HG03097 (cell line): ENCODE measurements at regions not wholly inside any gene's neighbourhood (a gene's known extent, or its start where the extent isn't known, plus 50 kb on each side); places are given as distances from the start of the nearest gene placed in this dataset.
"Not testable (repeated sequence)": the region's sequence is repeated elsewhere in the genome, so short reads cannot be mapped to it uniquely, and the experiment has no call there.

Experiments
- ATAC-seq: cut with Tn5 transposase; IDR thresholded peaks from one replicate; pipeline ENCODE4 v1.9.1; 2021; ENCODE audit not compliant: unreplicated experiment, low FRiP score

- no peak for ATAC-seq
Measured at GRCh38 chr4:104549736-104550135, 55.0 kb upstream of the CXXC4 start.

DNA sequence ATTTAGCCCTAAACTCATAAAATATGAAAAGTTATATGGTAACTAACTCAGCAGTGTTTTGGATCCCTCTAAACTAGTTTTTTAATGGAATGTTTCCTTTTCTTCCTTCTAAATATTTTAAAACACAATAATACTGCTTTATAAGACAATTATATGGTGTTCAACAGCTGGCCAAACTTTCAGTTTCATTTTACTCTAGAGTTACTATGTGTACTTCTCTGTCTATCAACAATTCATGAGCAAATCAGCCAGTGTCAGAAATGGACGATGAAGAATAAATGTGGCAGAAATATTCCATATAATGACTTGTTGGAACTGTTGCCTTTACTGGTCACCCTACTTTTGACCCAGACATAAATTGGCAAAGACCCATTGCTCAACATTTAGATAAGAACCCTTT is 64.8 kb upstream of the CXXC4 start:
- no peak for ATAC-seq

DNA sequence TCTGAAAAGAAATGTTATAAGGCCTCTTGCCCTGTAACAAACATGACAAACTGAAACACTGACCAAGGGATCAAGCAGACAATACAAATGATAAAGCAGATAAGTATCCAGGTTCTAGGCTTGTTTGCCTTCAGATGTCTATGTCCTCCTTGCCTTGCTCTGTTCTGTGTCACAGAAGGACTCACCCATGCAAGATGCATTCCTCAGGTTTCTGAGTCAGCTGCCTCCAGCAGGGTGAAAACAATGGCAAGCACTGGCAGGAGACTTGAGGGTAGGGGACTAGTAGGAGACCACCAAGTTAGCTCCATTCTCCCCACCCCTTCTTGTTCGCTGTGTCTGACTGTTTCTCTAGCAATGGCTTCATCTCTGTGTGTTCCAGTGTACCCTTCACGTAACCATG is 76.6 kb upstream of the CXXC4 start:
- no peak for ATAC-seq

GRCh38 chr4:104574371-104574770 is 79.7 kb upstream of the CXXC4 start:
- no peak for ATAC-seq

DNA sequence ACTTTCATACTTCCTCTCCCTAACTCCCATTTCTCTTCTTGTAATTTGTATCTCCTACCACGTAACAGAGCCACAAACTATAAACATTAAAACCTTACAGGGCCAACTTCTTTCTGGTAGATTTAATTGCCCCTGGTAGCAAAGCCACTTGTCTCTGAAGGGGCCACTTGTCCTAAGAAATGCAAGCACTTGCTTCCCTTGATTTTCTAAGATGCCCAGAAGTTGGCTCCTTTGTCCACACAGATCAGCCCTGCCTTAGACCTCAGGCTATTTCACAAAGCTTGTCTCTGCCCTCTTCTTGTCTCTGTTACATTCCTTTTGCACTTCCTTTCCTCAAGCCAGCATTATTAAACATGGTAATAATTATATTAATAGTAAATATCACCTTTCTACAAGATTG is 80.6 kb upstream of the CXXC4 start:
- ATAC-seq, result no peak

GRCh38 chr4:104577405-104577804 is 82.7 kb upstream of the CXXC4 start:
- no peak for ATAC-seq

DNA sequence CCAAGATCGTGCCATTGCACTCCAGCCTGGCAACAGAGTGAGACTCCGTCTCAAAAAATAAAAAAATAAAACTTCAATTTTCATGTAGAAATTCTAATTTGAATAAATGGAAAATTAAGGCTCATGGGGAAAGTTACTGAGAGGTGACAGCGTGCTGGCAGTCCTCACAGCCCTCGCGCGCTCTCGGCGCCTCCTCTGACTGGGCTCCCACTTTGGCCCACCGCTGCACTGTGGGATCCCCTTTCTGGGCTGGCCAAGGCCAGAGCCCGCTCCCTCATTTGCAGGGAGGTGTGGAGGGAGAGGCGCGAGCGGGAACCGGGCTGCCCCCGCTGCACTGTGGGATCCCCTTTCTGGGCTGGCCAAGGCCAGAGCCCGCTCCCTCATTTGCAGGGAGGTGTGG is 86.8 kb upstream of the CXXC4 start:
- ATAC-seq, result not testable (repeated sequence)

GRCh38 chr4:104582056-104582455 is 87.4 kb upstream of the CXXC4 start:
- not testable (repeated sequence) for ATAC-seq

DNA sequence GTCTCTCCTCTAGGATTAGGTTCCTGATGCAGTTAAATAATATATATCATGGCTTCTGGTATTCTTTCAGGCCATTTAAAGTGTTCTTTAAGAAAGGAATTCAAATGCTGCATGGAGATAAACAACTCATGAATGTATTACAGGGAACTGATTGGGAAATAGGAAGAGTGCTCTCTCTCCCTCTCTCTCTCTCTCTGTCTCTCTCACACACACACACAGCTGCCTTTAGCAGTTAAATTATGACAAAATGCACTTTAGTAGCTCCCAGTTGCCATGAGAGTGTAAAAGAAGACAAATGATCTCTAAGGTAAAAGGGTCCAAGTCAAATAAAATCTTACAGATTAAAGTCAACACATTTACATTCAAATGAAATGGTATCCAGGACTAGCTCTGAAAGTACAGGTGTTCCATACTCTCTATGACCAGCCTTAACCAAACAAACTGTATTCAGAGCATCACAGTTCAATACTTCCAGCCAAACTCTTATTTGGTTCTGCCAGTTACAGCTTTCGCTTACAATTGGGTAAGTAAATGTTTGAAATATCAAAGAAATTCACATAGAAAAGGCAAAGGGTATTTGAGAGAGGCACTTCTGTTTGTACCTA is 94.7 kb upstream of the CXXC4 start:
- no peak for ATAC-seq

- no peak for ATAC-seq
Measured at GRCh38 chr4:104591510-104591911, 96.8 kb upstream of the CXXC4 start.

DNA sequence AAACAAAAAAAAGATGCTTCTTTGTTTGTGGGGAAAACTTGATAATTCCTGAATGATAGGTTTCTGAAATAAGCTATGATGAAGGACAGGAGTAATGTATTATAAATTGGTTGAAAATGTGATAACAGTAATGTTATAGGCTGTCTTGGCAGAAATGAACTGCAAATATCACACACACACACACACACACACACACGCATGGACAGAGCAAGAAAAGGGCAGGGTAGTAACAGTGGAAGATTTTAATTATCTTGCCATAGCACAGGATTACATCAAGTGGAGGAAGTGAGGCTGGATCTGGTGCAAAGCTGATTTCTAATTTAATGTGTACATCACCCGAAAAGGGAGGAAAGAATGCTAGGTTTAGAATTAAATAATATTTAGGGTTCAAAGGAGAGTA is 97.5 kb upstream of the CXXC4 start:
- no peak for ATAC-seq

GRCh38 chr4:104593019-104593418 is 98.3 kb upstream of the CXXC4 start:
- ATAC-seq, result no peak

DNA sequence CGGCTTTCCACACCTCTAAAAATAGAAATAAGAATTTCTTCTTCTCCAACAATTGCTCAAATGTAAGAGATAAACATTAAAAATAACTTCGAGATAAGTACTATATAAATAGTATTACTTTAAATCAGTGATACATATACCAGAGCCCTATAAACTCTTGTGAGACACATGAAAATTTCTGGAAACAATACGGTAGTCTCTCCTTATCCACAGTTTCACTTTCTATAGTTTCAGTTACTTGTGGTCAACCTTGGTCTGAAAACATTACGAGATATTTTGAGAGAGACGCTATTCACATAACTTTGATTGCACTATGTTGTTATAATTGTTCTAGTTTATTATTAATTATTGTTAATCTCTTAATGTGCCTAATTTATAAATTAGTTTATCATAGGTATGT is 101.5 kb upstream of the CXXC4 start:
- ATAC-seq, result no peak

DNA sequence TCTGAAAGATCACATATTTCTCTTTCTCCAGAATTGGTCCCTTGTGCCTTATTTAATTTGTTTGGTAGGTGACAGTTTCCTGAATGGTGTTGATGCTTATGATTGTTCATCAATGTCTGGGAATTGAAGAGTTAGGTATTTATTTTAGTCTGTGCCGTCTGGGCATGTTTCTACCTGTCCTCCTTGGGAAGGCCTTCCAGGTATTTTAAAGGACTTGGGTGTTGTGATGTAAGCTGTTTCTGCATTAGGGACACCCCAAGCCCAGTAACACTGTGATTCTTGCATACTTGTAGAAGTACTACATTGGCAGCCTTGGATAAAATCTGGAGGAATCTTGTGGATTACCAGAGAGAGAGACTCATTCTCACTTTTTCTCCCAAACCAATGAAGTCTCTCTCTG is 120.8 kb upstream of the CXXC4 start:
- ATAC-seq, result no peak

DNA sequence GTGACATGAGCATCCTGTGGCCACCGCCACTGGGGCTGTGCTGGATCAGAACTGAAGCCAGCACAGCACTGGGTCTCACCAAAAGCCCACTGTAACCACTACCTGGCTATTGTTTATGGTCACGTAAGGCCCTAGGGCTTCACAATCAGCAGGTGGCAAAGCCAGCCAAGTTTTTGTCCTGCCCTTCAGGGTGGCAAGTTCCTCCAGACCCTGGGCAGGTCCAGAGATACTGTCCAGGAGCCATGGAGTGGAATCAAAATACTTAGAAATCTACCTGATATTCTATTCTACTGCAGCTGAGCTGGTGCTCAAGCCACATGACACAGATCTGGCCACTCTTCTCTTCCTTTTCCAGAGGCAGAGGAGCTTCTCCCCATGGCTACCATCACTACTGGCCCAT is 121.2 kb upstream of the CXXC4 start:
- no peak for ATAC-seq

DNA sequence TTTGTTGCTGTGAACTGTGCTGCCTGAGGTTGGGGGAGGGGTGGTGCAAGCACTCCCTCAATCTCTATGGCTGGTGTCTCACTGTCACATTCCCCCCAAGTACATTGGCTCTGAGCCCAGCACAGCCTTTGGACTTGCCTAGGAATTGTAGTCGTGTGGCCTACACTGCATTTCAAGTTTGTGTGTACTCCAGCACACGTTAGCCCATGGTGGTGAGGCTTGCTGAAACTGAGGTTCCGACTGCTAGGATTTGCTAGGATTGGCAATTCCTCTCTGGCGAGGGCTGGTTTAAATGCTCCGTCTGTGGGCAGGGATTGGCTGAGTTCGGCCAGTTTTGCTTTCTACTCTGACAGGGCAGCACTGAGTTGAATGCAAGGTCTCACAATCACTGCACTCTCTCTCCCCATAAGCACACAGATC is 121.7 kb upstream of the CXXC4 start:
- ATAC-seq, result no peak

DNA sequence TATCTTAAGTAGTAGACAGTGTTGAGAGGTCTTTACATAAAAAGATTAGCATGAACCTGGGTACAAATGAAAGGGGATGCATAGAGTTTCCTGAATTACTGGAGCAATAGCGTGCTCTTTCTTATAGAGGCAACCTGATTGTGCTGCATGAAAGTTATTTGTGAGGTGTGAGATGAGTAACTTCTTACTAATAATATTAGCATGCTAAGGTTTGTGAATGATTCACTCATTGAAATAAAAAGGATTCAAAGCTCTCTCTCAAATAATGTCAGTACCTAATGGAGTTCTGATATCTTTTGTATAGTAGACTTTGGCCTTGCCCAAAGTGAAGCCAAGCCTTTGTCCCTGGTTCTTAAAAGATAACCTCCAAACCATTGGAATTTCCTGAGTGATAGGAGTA is 131.0 kb upstream of the CXXC4 start:
- ATAC-seq, result no peak

DNA sequence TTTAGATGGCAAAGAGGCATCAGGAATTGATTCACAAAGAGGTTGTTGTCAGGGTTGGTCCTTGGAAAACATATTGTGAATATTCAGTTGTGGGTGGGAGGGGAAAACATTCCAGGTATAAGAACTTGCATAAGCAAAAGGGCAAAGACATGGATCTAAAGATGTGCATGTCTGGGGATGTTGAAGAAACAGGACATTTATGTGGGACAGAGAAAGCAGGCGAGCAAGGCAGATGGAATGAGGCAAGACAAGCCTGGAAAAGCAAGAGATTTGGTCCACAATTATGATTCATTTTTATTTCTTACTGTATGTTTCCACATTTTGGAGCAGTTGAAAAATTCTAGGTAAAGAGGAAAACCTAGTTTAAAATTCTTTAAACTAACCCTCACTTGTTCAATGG is 134.9 kb upstream of the CXXC4 start:
- no peak for ATAC-seq

- no peak for ATAC-seq
Measured at GRCh38 chr4:104630272-104630671, 135.6 kb upstream of the CXXC4 start.

DNA sequence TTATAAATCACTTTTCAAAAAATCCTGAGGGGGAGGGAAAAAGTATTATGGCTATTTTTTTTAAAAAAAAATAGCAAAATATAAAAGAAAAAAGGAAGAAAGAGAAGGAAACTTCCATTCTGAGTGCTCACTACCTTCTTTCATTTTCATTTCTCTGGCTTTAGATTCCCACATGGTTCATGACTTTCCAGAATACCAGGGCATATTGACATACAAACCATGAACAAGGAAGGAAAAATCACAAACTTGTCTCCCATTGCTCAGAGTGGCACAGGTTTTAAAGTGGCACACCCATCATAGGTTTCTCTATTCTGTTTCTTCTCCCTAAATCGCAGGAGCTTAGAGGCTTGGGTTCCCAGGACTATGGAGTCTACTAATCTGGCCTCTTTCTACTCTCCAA is 136.3 kb upstream of the CXXC4 start:
- ATAC-seq, result no peak

DNA sequence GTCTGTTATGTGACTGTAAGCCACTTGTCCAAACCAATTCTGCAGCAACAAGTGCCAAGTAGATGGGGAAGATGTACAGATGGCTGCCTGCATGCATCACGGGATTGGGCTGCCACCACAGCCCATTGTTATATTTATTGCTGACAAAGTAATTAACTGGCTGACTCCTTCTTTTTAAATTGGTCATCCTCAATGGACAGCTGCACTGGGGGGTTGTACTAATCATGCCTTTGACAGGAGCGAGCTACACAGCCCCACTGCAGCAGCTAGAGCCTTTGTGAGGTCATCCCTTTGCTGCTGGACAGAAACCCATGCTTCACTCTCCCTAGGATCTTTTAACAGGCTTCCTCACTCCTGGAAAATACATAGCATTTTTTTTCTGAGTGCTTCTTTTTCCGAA is 146.7 kb upstream of the CXXC4 start:
- ATAC-seq, result no peak

DNA sequence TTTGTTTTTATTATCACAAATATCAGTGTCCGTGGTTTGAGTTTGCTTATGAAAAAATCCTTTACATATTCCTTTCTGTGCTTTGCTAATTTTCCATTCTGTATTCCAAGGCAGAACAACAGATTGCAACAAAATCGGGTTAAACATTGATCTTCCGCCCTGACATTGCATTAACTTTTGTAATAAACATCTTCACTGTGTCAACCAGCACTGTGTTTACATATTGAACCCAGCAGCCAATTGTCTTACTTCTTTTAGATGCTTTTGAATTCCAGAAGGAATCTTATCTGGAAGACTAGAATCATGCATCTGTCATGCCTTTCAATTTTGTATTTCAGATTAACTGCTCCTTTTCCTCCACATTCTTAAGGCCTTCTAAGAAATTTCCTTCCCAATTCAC is 147.8 kb upstream of the CXXC4 start:
- ATAC-seq, result no peak

DNA sequence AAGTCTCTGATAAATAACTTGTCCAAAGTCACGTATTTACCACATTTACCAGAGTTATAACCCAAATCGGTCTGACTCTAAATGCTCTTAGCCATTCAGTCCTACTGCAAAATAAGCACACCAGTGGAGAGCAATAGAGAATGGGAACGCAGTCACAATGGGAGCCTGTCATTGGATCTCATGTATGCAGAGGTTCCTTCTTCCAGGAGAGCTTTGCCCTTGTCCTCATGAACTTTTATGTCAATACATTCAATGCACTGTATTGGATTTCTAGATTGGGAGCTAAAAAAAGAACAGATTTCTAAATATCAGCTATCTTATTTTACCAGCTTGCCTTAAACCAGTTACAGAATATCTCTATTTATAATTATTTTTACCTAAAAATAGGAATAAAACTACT is 149.1 kb upstream of the CXXC4 start:
- no peak for ATAC-seq
